GM19043 (cell line): ENCODE measurements at regions not wholly inside any gene's neighbourhood (a gene's known extent, or its start where the extent isn't known, plus 50 kb on each side); places are given as distances from the start of the nearest gene placed in this dataset.

ENCODE experiments used
- ATAC-seq: cut with Tn5 transposase; IDR thresholded peaks from one replicate; pipeline ENCODE4 v1.9.1; 2021; ENCODE audit warnings: low read depth; ENCODE audit not compliant: unreplicated experiment

DNA sequence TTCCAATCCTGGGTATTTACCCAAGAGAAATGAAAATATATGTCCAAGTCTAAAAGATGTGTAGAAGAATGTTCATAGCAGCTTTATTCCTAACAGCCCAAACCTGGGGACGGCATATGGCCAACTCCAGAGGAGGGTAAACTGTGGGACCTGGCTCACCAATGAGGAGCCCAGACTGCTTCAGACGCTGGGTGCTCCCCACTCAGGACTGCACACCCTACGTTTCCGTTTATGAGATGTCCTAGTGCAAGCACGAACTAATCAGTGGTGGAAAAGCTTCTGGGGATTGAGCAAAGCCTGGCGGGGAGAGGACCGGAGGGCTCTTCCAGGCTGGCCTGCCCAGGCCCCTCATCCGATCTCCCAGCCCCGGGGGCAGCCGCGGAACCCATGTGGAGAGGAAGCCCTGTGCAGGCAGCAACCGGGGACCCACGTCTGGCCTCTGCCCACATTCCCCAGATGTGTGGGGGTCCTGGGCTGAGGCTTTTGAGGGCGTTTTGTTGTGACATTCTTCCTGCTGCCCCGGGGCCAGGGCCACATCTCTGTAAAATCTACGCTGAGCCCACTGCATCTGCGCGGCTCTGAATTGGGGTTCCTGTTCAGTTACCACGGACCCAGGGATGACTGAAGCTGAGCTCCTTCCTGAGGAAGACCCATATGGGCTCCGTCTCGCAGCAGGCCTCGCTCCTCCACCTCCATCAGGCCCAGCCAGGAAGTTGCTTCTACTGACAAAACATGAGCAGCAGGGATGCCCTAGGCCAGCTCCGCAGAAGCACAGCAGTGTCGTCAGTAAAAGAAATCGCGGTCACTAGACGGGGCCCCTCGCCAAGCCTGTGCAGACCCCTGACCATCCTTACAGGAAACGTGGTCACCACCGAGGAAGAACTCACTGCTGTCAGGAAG lies 188.0 kb downstream of the DLL1 start:
- no peak for ATAC-seq

DNA sequence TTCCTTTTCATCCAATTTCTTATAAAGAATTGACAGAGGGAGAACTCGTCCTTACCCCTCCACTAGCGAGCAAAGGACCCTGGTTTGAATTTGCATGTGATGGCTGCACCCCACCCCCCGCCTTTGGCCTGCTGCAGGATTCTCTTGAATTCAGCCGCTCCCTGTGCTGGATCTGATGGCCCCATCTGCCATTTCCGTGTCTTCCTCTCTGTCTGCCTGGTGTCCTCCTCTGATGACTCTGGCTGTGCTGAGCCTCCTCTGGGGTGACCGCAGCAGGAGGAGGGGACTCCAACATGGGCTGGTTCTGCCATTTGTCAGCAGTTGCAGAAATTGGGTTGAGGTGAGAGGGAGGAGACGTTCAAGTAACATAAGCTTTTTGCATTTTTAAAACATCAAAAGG lies 188.8 kb downstream of the DLL1 start:
- ATAC-seq, result no peak

DNA sequence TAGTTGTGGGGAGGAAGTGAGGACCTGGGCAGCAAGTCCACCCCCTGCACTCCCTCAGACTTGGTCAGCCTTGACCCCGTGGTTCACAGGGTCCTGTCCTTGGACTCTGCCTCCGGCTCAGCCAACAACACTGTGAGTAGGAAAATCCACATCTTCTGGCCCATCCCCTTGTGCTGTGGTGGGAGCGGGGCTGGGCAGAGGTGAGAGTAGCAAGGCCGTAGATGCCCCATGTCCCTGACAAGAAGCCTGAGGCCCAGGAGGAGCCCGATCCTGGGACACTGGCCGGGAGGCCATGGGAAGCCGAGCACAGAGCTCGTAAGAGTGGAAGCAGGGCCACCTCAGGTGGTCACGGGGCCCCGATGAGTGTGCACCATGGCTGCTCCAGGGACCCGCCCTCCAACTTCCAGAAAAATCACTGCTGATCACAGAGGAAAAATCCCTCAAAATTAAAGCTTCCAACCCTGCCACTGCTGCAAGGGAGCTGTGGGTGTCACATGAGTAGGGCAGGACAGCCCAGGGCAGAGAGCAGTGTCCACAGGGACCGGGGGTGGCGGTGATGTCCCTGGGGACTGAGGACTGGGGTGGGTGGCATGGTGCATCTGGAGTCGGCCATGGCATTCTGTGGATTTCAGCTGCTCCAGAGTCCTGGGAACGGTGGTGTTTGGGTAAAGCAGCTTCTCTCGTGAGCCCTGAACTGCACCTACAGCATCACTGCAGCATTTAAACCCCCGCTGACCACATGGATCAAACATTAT lies 189.4 kb downstream of the DLL1 start:
- no peak for ATAC-seq

DNA sequence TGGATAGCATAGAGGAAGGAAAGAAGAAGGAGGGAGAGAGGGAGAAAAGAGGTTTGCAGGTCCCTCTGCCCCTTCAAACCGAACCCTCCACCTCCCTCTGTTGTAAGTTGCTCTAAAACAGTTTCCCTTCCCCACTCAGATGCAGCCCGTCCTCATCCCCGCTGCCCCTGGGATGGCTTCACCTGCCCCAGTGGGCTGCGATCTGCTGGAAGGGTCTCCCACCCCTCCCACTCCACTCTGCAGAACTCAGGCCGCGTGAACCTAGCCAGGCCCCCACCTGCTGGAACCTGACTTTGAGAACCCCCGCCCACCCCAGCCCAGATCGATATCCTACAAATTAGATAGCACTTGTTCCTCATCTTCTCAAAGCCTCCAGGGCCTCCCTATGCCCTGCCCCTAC lies 190.8 kb downstream of the DLL1 start:
- no peak for ATAC-seq

DNA sequence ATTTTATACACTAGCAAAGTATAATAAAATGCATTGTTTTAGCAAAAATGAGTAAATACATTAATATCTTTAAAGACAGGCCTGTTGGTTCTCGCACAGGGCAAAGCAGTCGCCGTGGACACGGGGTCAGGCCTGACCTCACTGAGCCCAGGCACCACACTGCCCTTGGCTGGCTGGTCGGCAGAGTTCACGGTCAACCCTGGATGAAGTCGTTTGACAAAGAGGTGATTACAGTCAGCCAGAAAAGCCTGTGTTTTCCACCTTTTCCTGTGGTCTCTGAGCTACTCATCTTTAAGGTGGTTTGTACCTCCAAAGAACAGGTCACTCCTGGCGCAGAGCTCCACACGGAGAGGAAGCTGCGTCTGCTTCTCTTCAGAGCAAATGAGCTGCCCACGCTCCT lies 191.5 kb downstream of the DLL1 start:
- no peak for ATAC-seq

DNA sequence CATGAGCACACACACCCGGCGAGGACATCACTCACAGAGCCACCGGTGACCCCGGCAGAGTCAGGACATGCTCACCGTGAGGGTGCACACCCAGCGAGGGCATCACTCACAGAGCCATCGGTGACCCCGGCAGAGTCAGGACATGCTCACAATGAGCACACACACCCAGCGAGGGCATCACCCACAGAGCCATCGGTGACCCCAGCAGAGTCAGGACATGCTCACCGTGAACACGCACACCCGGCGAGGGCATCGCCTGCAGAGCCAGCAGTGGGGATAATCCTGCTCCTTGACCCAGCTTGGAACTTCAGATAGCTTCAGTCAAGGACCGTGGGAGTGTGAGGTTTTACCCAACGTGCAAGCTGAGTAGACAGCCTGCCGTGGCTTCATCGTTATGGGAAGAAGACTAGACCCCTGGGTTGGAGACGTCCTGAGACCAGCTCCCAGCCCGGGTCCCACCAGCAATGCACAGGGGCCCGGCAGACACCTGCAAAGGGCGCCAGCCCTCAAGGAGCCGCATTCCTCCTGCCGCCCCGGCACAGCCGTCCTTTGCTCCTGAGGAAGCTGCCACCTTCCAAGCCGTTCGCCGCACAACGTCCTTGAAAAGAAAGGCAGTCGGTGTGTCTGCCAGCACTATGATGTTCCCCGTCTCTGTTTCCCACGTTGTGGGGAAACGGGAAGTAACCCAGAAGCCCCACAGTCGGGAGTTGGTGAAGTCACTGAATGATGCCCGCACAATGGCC lies 192.3 kb downstream of the DLL1 start:
- no peak for ATAC-seq

DNA sequence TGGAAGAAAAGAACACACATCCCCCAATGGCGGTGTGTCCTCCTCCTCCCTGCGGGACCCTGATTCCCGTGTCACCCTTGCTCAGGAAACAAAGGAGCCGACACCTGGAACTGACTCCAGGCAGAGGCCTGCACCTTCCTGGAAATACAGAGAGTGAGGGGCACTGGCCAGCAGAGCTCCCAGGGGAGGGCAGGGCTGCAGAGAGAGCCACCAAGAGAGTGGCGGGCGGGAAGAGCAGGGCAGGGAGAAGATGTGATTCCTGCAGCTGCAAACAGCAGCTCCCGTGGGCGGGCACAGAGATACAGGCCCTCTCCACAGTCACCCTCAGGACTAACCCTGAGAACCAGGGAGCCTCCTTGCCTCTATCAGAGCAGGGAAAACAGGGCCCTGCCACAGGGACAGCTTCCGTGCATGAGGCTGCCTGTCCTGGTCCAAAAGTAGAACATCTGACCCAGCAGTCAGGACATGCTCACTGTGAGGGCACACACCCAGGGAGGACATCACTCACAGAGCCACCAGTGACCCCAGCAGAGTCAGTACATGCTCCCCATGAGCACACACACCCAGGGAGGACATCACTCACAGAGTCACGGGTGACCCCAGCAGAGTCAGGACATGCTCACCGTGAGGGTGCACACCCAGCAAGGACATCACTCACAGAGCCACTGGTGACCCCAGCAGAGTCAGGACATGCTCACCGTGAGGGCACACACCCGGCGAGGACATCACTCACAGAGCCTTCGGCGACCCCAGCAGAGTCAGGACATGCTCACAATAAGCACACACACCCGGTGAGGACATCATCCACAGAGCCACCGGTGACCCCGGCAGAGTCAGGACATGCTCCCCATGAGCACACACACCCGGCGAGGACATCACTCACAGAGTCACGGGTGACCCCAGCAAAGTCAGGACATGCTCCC lies 193.1 kb downstream of the DLL1 start:
- no peak for ATAC-seq

DNA sequence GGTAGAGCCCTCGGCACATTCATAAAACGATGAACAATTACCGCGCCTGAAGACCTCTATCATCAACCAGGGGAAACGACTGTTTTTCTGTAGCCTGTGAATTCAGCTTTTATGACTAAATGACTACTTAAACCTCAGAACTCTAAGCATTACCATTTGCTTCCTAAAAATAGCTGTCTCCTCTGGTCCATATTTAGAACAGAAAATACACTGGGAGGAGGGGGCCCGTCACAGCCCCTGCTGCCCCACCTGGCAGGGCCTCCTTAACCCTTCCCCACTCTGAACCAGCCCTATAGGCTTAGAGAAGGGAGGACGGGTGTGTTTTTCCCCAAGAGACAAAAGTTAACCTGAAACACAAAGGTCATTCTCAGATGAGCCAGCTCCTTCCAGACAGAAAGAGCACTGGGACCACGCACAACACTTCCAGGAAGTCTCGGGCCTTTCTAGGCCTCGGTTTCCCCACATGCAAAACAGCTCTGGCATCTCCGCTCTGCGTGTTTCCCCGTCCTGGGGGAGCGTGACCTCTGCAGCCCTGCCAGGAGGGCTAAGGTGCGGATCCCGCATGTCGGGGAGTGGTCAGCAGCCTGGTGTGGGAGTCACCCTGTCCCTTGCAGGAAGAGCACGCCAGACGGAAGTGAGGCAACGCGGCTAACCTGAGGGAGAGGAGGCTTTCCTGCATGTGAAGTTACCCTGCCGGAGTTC lies 193.9 kb downstream of the DLL1 start:
- ATAC-seq, result no peak

DNA sequence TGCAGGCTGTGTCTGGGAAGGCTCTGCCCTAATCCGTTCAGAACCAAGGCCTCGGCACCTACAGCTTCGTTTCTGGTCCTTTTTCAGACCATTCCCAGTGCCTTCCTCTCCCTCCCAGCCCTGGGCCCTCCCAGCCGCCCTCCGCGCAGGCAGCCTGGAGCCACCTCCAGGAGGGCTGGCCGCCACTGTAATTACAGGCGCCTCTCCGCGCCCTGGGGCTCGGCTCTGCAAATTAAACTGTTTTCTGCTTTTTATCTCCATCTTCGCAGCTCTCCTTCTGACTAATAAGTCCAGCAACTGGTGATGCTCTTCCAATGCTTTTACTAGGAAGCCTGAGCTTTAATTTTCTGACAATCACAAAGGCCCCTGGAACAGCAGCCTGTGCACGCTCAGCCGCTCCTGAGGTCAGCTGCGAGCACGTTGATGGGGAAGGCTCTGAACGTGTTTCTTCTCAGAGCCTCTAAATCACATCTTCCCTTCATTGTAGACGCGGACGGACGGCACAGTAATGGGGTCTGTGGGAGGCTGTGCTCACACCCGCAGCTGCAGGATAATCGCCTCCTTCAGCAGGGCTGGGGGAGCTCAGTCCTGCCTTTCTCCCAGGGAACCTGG lies 194.6 kb downstream of the DLL1 start:
- no peak for ATAC-seq

DNA sequence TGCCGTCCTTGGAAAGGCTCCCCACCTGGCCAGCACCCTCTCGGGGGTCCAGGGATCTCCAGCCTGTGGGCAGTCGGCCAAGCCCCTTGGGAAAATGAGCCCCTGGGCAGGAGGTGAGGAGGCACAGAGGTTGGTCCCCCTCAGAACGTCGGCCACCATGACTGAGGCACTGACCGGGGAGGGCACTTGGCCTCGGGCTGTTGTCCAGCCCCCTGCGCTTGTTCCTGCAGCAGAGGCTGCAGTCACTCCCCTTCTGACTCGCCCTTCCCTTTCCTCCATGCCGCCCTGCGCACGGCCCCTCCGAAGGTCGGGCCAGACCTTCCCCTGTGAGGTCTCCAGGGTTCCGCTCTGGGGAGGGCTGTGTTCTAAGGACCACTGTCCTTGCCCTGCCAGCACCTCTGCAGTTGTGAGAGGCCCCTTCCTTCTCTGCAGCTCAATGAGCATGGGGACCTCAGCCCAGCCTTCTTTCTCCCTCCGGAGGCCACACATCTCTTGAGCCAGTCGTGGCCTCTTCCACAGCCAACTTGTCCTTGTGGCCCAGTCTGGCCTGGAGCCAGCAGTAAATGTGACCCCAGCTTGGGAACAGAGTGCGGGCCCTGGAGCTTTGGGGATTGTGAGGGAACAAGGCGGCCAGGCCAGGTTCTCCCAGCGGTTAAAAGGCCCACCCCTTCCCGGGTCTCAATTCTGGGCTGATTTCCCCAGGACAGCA lies 195.5 kb downstream of the DLL1 start:
- no peak for ATAC-seq

DNA sequence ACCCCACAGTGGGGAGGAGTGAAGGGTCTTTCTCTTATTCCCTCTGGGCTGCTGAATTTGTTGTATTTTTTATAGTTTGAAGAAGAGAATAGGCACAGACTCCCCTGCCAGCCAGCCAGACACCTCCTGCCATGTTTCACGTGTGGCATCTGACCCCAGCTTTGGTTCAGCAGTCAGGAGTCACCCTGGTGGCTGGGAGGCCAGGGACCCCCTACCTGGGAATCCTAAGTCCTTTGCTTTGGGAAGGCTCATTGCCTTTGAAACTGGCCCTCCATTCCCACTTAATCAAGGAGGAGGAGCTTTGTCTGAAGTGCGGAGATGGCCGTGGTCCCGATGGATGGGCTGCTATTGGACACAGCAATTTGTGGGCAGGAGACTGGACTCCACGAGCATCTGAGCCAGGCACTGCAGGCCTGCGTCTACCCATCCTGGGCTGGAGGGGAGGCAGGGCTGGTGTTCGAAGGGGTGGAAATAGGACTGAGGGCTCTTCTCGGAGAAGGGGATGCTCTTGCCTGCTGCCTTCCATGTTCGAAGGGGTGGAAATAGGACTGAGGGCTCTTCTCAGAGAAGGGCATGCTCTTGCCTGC lies 196.1 kb downstream of the DLL1 start:
- no peak for ATAC-seq

DNA sequence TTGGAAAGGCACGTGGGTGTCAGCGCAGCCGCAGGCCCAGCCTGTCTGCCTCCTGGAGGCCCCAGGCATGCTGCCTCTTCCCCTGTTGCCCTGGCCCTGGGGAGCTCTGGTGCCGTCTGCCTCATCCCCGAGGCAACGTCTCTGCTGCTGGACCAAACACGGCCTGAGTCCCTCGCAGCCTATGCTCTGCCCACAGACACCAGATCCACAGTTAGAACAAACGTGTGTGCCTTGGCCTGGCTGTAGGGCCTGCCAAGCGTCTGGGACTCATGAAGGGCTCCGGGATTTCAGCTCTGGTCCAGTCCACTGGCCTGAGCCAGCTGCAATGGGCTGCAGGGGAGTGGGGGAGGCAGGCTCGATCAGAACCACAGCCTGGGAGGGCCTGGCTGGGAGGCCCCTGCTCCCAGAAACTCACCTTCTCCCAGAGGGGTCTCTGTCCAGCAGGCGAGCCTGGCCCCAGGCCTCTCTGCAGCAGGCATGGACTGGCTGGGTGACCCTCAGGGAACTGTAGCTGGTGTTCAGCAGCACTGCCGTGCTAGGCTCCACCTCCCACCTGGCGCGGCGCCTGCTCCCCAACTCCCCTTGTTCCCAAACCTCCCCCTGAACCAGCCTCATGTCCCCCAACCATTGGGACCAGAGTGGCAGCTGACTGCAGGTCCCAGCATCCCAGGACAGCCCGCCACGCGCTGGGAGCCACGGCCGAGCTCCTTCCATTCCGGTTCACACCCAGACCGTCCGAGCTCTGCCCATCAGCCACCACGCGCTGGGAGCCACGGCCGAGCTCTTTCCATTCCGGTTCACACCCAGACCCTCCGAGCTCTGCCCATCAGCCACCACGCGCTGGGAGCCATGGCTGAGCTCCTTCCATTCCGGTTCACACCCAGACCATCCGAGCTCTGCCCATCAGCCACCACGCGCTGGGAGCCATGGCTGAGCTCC lies 197.0 kb downstream of the DLL1 start:
- ATAC-seq, result no peak

DNA sequence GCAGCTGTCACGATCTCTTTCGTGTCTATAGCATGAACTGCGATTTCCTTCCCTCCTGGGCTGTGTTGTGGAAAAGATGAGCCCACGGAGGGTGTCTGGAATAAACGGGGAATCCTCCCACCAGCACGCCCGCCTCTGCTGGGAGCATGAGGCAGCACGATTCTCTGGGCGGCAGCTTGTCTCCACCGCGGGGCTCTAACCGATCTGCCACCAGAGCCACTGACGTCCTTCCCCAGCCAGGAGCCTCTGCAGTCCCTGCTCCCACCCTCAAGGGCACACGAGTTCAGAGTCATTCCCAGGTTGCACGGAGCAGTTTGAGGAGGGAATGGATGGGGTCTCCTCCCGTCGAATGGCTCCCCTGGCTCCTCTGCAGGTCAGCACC lies 197.6 kb downstream of the DLL1 start:
- ATAC-seq, result no peak

DNA sequence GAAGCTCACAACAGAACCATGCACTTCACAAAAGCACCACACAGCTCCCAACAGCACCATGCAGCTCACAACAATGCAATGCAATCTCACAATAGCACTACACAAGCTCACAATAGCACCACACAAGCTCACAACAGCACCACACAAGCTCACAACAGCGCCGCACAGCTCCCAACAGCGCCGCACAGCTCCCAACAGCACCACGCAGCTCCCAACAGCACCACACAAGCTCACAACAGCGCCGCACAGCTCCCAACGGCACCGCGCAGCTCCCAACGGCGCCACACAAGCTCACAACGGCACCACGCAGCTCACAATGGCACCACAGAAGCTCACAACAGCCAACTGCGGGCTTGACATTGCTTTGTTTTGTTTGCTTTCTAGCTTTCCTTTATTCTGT lies 198.1 kb downstream of the DLL1 start:
- ATAC-seq, result no peak

DNA sequence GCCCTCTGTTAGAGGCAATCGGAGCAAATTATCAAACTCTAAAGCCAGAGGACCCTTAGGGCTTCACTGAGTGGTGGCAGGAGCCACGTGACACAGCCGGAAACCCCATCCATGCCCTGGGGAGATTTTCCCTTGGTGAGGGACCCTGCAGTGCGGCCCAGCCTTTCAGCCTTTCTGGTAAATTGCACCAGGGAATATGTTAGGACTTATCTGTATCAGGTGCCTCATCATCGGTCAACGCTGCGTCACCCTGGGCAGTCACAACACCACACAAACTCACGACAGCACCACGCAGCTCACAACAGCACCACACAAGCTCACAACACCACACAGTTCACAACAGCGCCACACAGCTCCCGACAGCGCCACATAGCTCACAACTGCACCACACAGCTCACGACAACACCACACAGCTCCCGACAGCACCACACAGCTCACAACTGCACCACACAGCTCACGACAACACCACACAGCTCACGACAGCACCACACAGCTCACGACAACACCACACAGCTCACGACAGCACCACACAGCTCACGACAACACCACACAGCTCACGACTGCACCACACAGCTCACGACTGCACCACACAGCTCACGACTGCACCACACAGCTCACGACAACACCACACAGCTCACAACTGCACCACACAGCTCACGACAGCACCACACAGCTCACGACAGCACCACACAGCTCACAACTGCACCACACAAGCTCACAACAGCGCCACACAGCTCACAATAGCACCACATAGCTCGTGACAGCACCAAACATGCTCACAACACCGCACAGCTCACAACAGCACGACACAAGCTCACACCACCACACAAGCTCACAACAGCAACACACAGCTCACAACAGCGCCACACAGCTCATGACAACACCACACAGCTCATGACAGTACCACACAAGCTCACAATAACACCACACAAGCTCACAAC lies 199.0 kb downstream of the DLL1 start:
- no peak for ATAC-seq

DNA sequence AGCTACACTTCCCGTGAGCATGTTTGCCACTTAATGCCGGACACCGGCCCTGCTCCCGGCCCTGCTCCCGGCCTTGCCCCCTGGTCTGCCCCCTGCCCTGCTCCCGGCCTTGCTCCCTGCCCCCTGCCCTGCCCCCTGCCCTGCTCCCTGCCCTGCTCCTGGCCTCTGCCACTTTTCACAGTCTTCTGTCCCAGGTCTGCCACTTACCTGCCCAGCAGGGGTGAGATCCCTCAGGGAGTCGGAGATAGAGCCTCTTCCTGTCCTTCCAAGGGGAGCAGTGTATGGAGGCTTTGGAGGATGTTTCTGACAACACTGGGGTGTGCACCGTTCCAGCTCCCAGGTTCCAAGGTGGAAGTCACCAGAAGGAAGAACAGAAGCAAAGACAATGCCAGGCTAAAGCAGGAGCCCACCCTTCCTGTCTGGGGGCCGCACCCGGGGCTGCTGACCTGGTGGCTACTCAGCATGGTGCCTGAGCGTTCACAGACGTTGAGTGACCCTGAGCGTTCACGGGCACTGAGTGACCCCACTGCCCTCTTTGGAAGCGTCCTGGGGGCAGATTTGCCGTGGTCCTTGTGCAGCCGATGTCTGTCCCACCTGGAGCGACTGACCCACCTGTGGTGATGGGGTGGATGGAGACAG lies 199.8 kb downstream of the DLL1 start:
- ATAC-seq, result no peak
